ENCODE measurements at regions not wholly inside any gene's neighbourhood (a gene's known extent, or its start where the extent isn't known, plus 50 kb on each side); places are given as distances from the start of the nearest gene placed in this dataset.

DNA sequence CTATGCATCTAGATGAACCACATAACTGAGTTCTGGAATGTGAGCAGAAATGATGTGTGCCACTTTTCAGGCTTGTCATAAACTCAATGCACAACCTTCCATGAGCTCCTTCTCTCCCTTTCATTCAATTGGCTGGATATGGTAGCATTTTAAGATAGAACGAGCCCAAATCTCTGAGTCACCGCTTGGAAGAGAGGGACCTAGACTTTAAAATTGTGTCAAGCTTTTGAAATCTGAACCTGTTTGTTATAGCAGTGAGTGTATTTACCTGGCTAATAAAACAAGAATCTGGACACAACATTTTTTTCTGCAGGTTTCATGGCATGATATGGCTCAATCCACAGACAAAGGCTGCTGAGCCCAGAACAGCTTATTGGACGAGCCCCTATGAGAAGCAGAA lies 297.8 kb upstream of the SPRED2 start:
- no peak overlapping the region for H3K27ac ChIP-seq (ENCODE audit: low read depth, low read length)
- no peaks in the 10 kb centered on the region for H3K36me3 ChIP-seq (ENCODE audit: control insufficient read depth, insufficient read depth, low read length)
- H3K27me3 ChIP-seq (ENCODE audit: control insufficient read depth, insufficient read depth, low read length) = no peaks in the 10 kb centered on the region
- H3K4me3 ChIP-seq (ENCODE audit: low read depth, low read length) = no peak overlapping the region
- H3K9me3 ChIP-seq (ENCODE audit: control insufficient read depth, insufficient read depth, low read length) = no peaks in the 10 kb centered on the region
- WGBS (ENCODE audit: insufficient coverage) = no CpG with 5 or more reads among the region's 3 CpGs
- no peak for DNase-seq (ENCODE audit: low read depth in 4 of 6, low spot score in 6 of 6)
- H3K4me1 ChIP-seq (ENCODE audit: control insufficient read depth, insufficient read depth, low read length) = no peaks in the 10 kb centered on the region

DNA sequence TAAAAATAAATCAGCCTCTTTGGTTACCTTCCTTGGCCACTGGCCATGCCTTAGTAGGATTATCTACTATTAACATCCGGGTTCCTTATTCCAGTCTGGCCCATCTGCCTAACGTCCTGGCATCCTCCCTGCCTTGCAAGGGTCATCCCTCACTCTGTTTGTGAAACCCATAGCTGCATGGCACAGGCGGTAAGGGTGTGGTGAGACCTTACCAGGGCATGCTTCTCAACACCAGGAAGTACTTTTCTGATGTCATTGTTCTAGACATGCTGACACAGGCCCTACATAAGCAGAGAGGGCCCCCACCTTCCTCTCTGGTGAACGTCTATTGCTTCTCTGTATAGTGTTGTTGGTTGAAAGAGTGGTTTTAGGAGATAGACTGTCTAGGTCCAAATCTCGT lies 296.8 kb upstream of the SPRED2 start:
- 100% methylated on average over 1 of the region's 5 CpGs for WGBS (ENCODE audit: insufficient coverage)
- H3K4me1 ChIP-seq (ENCODE audit: control insufficient read depth, insufficient read depth, low read length) = no peaks in the 10 kb centered on the region
- no peak overlapping the region for H3K27ac ChIP-seq (ENCODE audit: low read depth, low read length)
- no peaks in the 10 kb centered on the region for H3K27me3 ChIP-seq (ENCODE audit: control insufficient read depth, insufficient read depth, low read length)
- no peaks in the 10 kb centered on the region for H3K9me3 ChIP-seq (ENCODE audit: control insufficient read depth, insufficient read depth, low read length)
- H3K36me3 ChIP-seq (ENCODE audit: control insufficient read depth, insufficient read depth, low read length) = no peaks in the 10 kb centered on the region
- no peak for DNase-seq (ENCODE audit: low read depth in 4 of 6, low spot score in 6 of 6)
- no peak overlapping the region for H3K4me3 ChIP-seq (ENCODE audit: low read depth, low read length)

DNA sequence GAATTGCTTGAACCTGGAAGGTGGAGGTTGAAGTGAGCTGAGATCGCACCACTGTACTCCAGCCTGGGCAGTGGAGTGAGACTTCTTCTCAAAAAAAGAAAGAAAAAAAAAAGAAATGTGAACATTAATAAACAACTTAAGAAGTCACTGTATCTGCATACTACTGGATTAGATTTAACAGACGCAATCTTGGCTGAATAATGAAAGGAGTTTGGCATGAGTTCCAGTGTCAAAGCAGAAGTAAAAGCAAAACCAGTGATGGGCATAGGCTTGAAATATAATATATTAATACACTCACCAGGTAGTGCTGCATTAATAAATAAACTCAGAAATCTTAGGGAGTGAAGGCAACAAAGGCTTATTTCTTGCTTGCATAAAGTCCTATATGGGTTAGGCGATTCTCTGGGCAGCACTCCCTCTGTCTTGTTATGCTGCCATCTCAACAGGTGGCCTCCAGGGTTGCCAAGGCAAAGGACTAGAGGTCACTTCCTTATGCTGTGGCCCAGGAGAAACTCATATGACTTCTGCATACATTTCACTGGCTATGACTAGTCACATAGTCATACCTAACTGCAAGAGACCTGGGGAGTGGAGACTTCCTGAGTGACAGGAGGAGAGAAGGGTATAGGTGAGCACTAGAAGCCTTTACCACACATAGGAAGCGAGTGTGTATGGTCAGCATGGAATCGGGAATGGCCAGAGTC lies 296.2 kb upstream of the SPRED2 start:
- WGBS (ENCODE audit: insufficient coverage) = 100% methylated on average over 1 of the region's 5 CpGs
- Histone ChIP-seq H3K9me3 (ENCODE audit: control insufficient read depth, insufficient read depth, low read length) (no peaks in the 10 kb centered on the region), H3K36me3 (ENCODE audit: control insufficient read depth, insufficient read depth, low read length) (no peaks in the 10 kb centered on the region), H3K4me3 (ENCODE audit: low read depth, low read length) (no peak overlapping the region), H3K27me3 (ENCODE audit: control insufficient read depth, insufficient read depth, low read length) (no peaks in the 10 kb centered on the region), H3K27ac (ENCODE audit: low read depth, low read length) (no peak overlapping the region), H3K4me1 (ENCODE audit: control insufficient read depth, insufficient read depth, low read length) (no peaks in the 10 kb centered on the region)
- no peak for DNase-seq (ENCODE audit: low read depth in 4 of 6, low spot score in 6 of 6)

DNA sequence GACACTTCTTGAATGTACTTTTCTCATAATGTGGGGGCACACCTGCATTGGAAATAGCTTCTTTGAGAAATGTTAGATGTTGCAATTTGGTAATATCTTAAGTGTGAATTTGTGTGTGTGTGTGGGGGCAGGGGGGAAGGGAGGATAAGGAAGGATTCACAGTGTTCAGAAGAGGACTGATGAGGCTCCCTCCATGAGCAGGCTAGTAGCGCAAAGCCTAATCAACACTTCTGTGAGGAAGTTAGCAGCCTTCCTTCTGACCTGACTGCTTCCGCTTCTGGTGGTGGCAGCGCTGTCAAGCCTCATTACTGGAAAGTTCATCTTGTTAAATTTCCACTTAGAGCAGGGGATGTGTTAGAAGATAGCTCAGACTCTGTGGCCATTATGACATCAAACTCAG lies 295.4 kb upstream of the SPRED2 start:
- no peaks in the 10 kb centered on the region for H3K27me3 ChIP-seq (ENCODE audit: control insufficient read depth, insufficient read depth, low read length)
- no peaks in the 10 kb centered on the region for H3K9me3 ChIP-seq (ENCODE audit: control insufficient read depth, insufficient read depth, low read length)
- no peak overlapping the region for H3K27ac ChIP-seq (ENCODE audit: low read depth, low read length)
- DNase-seq (ENCODE audit: low read depth in 4 of 6, low spot score in 6 of 6) = no peak
- no peaks in the 10 kb centered on the region for H3K4me1 ChIP-seq (ENCODE audit: control insufficient read depth, insufficient read depth, low read length)
- H3K4me3 ChIP-seq (ENCODE audit: low read depth, low read length) = no peak overlapping the region
- no peaks in the 10 kb centered on the region for H3K36me3 ChIP-seq (ENCODE audit: control insufficient read depth, insufficient read depth, low read length)
- WGBS (ENCODE audit: insufficient coverage) = 93% methylated on average over 3 of the region's 3 CpGs

DNA sequence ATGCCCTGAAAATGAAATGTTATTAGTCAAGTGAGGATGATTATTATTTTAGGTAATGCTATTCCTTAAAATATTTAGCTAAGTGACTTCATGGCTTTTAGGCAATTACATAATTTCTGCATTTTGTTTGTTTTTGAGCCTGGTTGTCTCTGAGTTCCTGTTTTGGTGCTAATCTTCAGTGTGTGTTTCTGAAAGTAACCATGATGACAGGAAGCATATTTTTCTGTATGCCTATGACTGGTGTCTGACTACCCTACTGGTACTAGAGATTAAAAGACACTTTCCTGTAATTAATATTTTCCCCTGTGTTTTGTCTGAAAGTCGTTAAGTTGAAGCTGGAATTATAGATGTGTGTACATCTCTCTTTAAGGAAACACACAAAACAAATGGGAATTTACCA lies 295.0 kb upstream of the SPRED2 start:
- H3K36me3 ChIP-seq (ENCODE audit: control insufficient read depth, insufficient read depth, low read length) = no peaks in the 10 kb centered on the region
- no peaks in the 10 kb centered on the region for H3K27me3 ChIP-seq (ENCODE audit: control insufficient read depth, insufficient read depth, low read length)
- no CpG with 5 or more reads among the region's 1 CpG for WGBS (ENCODE audit: insufficient coverage)
- H3K27ac ChIP-seq (ENCODE audit: low read depth, low read length) = no peak overlapping the region
- H3K9me3 ChIP-seq (ENCODE audit: control insufficient read depth, insufficient read depth, low read length) = no peaks in the 10 kb centered on the region
- no peaks in the 10 kb centered on the region for H3K4me1 ChIP-seq (ENCODE audit: control insufficient read depth, insufficient read depth, low read length)
- DNase-seq (ENCODE audit: low read depth in 4 of 6, low spot score in 6 of 6) = no peak
- no peak overlapping the region for H3K4me3 ChIP-seq (ENCODE audit: low read depth, low read length)

DNA sequence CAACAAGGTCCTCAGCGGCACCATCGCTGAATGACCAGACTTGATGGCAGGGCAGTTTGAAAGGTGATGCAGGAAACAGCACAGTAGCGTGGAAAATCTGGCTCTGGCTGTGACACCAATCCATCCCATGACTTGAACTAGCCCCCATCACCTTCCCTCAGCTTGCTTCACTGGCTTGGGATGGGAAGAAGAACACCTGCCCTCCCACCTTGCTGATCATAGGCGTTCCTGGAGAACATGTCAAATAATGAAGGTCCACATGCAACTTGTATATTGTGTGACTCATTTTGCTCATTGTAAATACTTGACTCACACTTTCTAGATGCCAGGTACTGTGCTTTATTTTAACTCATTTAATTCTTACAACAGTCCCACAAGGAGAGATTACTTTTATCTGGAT lies 292.4 kb upstream of the SPRED2 start:
- Histone ChIP-seq H3K4me3 (ENCODE audit: low read depth, low read length) (no peak overlapping the region), H3K27ac (ENCODE audit: low read depth, low read length) (no peak overlapping the region), H3K27me3 (ENCODE audit: control insufficient read depth, insufficient read depth, low read length) (no peaks in the 10 kb centered on the region), H3K9me3 (ENCODE audit: control insufficient read depth, insufficient read depth, low read length) (no peaks in the 10 kb centered on the region), H3K36me3 (ENCODE audit: control insufficient read depth, insufficient read depth, low read length) (no peaks in the 10 kb centered on the region), H3K4me1 (ENCODE audit: control insufficient read depth, insufficient read depth, low read length) (peaks cover 4% of the 10 kb centered on the region)
- 100% methylated on average over 3 of the region's 4 CpGs for WGBS (ENCODE audit: insufficient coverage)
- no peak for DNase-seq (ENCODE audit: low read depth in 4 of 6, low spot score in 6 of 6)

DNA sequence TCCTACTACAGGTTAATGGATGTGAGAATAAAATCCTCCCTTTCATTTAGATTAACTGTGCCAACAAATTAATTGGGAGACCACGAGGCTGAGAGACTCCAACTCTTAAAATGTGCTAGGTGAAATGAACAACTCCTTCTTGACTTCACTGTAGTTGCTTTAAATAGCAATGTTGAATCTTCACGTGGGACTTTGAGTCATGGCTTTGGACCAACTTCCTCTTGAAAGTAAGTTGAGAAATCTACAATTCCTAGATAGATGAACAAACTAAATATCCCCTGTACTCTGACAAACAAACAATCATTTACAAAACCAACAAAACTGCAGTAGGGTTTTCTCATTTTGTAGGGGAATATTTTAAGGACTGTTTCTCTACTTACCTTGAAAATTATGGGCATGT lies 291.9 kb upstream of the SPRED2 start:
- H3K27ac ChIP-seq (ENCODE audit: low read depth, low read length) = no peak overlapping the region
- DNase-seq (ENCODE audit: low read depth in 4 of 6, low spot score in 6 of 6) = no peak
- peaks cover 4% of the 10 kb centered on the region for H3K4me1 ChIP-seq (ENCODE audit: control insufficient read depth, insufficient read depth, low read length)
- H3K4me3 ChIP-seq (ENCODE audit: low read depth, low read length) = no peak overlapping the region
- no CpG with 5 or more reads among the region's 2 CpGs for WGBS (ENCODE audit: insufficient coverage)
- H3K9me3 ChIP-seq (ENCODE audit: control insufficient read depth, insufficient read depth, low read length) = no peaks in the 10 kb centered on the region
- no peaks in the 10 kb centered on the region for H3K36me3 ChIP-seq (ENCODE audit: control insufficient read depth, insufficient read depth, low read length)
- no peaks in the 10 kb centered on the region for H3K27me3 ChIP-seq (ENCODE audit: control insufficient read depth, insufficient read depth, low read length)

DNA sequence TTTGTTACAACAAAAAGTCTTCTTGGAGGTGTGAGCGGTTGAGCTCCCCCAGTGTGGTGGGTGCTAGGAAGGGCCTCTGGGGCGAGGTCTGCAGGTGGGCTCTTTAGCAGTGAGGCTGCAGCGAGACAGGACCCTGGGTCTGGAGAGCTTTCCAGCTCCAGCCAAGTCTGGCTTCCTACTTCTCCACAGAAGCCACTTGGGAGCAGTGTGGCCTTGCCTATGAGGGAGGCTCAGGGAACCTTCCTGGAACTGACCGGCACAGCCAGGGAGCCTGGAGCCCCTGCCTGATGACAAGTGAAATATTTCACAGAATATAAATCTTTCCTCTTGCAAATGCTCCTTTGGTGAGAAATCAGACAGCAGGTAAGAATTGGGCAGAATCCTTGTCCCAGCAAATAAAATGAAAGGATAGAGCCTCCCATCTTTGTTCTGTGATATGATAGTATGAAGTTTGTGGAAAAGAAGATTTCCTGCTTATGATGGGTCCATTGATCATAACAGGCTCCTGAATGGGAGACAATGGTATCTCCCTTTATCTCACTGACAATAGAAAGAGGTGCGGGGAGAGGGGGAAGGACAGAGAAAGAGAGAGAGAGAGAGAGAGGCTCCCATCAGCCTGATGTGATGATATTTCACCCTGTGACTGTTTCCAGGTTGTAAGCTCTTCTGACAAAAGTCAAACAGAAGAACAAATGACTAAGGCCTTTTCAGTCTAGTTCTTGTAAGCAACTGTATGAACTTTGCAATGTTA lies 289.8 kb upstream of the SPRED2 start:
- Histone ChIP-seq H3K4me3 (ENCODE audit: low read depth, low read length) (no peak overlapping the region), H3K27me3 (ENCODE audit: control insufficient read depth, insufficient read depth, low read length) (no peaks in the 10 kb centered on the region), H3K27ac (ENCODE audit: low read depth, low read length) (no peak overlapping the region), H3K36me3 (ENCODE audit: control insufficient read depth, insufficient read depth, low read length) (no peaks in the 10 kb centered on the region), H3K9me3 (ENCODE audit: control insufficient read depth, insufficient read depth, low read length) (no peaks in the 10 kb centered on the region), H3K4me1 (ENCODE audit: control insufficient read depth, insufficient read depth, low read length) (peaks cover 4% of the 10 kb centered on the region)
- DNase-seq (ENCODE audit: low read depth in 4 of 6, low spot score in 6 of 6) = peak; percentile 31 to 89 (median 55)
- WGBS (ENCODE audit: insufficient coverage) = 68% methylated on average over 2 of the region's 5 CpGs

DNA sequence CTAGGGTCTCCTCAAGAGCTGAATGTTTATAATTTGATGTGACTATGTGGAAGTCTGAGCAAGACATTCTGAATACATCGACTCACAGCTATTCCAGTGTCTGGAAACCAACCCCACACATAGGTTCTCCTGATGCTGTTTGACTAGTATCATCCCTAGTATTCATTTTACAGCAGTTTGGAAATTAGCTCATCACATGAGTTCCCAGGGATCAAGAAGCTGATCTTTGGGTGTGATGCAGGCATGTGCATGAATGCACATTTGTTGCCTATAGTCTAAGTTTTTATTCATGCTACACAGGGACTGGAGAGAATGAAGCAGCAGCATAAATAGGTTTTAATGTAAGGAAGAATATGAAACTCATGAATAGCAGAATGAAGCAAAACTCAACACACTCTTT lies 284.3 kb upstream of the SPRED2 start:
- no CpG with 5 or more reads among the region's 1 CpG for WGBS (ENCODE audit: insufficient coverage)
- Histone ChIP-seq H3K9me3 (ENCODE audit: control insufficient read depth, insufficient read depth, low read length) (no peaks in the 10 kb centered on the region), H3K27ac (ENCODE audit: low read depth, low read length) (no peak overlapping the region), H3K27me3 (ENCODE audit: control insufficient read depth, insufficient read depth, low read length) (no peaks in the 10 kb centered on the region), H3K36me3 (ENCODE audit: control insufficient read depth, insufficient read depth, low read length) (no peaks in the 10 kb centered on the region), H3K4me3 (ENCODE audit: low read depth, low read length) (no peak overlapping the region), H3K4me1 (ENCODE audit: control insufficient read depth, insufficient read depth, low read length) (no peaks in the 10 kb centered on the region)
- peak in 1 of 6 donors; percentile 22 for DNase-seq (ENCODE audit: low read depth in 4 of 6, low spot score in 6 of 6)

DNA sequence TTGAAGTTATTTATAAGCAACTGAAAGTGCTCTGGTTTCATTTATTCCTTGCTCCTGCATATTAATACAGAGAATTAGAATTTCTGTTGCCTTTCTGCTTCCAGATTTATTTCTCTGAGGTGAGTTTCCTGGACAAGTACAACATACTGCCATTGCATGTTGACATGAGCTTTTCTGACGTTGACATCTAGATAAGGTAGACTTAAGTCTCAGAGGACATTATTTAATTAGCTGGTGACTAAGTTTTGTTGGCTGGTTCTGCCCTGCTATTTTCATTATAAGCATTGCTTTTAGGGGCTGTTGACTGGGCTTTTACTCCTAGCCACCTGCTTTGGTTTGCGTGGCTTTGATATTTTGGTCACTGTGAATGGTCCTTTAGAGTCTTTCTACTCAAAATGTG lies 282.9 kb upstream of the SPRED2 start:
- Histone ChIP-seq H3K9me3 (ENCODE audit: control insufficient read depth, insufficient read depth, low read length) (no peaks in the 10 kb centered on the region), H3K4me3 (ENCODE audit: low read depth, low read length) (no peak overlapping the region), H3K4me1 (ENCODE audit: control insufficient read depth, insufficient read depth, low read length) (no peaks in the 10 kb centered on the region), H3K27ac (ENCODE audit: low read depth, low read length) (no peak overlapping the region), H3K36me3 (ENCODE audit: control insufficient read depth, insufficient read depth, low read length) (no peaks in the 10 kb centered on the region), H3K27me3 (ENCODE audit: control insufficient read depth, insufficient read depth, low read length) (no peaks in the 10 kb centered on the region)
- WGBS (ENCODE audit: insufficient coverage) = no CpG with 5 or more reads among the region's 2 CpGs
- no peak for DNase-seq (ENCODE audit: low read depth in 4 of 6, low spot score in 6 of 6)
